ENCODE measurements at regions not wholly inside any gene's neighbourhood (a gene's known extent, or its start where the extent isn't known, plus 50 kb on each side); places are given as distances from the start of the nearest gene placed in this dataset.

DNA sequence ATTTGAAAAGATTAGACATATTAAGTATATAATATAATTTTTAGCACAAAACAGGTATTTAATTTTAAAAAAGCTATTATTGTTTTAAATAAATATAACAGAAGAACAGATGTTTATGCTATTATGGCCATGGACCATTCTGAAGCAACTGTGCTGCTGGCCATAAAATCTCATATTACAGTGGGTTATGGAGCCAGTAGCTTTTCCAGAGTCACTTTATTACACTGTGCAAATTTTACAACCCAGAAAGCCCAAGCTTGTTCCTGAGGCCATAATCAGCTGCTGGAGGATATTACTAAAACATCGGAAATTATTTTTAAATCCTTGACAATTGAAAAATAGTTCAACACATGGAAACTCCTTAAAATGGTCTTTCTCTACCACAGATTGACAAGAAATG lies 557.3 kb upstream of the KCNMB2 start:
- DNase-seq (ENCODE audit: low spot score) = no peak
- TF ChIP-seq, protein P1, sequence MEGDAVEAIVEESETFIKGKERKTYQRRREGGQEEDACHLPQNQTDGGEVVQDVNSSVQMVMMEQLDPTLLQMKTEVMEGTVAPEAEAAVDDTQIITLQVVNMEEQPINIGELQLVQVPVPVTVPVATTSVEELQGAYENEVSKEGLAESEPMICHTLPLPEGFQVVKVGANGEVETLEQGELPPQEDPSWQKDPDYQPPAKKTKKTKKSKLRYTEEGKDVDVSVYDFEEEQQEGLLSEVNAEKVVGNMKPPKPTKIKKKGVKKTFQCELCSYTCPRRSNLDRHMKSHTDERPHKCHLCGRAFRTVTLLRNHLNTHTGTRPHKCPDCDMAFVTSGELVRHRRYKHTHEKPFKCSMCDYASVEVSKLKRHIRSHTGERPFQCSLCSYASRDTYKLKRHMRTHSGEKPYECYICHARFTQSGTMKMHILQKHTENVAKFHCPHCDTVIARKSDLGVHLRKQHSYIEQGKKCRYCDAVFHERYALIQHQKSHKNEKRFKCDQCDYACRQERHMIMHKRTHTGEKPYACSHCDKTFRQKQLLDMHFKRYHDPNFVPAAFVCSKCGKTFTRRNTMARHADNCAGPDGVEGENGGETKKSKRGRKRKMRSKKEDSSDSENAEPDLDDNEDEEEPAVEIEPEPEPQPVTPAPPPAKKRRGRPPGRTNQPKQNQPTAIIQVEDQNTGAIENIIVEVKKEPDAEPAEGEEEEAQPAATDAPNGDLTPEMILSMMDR (IDR thresholded peaks at IDR 0.05; ENCODE audit: extremely low read depth, missing control alignments) = no peak

DNA sequence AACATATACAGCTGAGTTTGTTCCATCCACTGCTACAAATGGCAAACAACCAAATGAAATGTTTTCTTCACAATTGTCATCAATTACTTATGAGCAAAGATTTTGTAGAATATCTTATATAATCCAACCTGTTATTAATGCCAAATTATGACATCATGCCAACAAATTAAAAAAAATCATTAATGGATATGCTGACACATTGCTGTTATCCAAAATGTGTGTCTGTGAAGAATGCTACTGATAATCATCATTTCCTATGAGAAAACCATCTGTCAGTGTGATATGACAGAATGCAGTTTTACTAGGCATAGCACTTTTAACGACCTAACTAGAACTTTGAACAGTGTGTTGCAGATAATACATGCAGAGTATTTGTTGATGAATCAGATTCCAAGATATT lies 556.5 kb upstream of the KCNMB2 start:
- DNase-seq (ENCODE audit: low spot score) = no peak
- TF ChIP-seq, protein P1 (IDR thresholded peaks at IDR 0.05; ENCODE audit: extremely low read depth, missing control alignments) = no peak

DNA sequence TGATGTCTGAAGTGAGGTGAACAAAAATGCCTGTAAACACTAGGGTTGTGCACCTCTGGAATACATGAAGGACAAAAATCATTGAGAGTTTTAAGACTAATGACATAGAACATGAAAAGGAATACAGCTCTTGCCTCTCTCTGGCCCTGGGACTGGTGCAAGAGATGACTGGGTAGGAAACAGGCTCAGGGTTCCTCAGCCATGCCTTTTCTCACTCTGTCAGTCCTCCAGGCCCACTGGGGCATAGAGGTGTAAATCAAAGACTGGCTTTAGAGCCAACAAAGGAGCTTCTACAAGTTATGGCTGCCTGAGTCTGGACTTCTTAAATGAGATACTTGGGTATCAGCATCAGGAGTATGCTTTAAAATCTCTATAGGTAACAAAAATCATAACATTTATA lies 554.7 kb upstream of the KCNMB2 start:
- TF ChIP-seq, protein P1 (IDR thresholded peaks at IDR 0.05; ENCODE audit: extremely low read depth, missing control alignments) = no peak
- no peak for DNase-seq (ENCODE audit: low spot score)

DNA sequence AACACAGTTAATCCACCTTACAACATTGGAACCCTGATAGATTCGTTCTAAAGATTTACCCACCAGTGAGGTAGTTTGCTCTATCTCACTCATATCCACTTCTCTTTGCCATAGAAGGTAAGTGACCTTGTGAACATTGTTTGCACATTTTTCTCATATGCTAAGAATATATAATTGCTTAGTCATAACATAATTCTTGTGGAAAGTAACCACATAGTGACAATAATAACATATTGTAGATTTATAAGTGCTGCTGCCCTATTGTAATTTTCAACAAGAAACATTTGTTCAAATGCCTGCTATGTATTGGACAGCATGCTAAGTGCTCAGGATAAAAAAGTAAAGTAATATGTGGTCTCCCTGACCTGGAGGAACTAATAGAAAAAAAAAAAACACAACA lies 554.2 kb upstream of the KCNMB2 start:
- DNase-seq (ENCODE audit: low spot score) = no peak
- TF ChIP-seq, protein P1 (IDR thresholded peaks at IDR 0.05; ENCODE audit: extremely low read depth, missing control alignments) = no peak

DNA sequence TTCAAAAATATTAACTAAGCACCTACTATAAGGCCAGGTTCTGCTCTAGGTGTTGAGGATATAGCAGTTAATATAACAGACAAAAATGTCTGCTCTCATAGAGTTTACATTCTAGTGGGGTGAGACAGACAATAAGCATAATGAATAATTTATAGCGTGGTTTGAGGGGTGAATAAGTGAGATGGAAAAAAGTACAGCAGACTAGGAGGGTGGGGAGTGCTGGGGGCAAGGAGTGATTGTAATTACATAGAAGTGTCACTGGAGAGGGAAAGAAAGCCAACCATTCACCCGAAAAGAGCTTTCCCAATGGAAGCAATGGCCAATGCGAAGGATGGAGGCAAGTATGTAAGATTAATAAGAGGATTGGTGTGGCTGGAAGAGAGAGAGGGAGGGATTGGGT lies 552.9 kb upstream of the KCNMB2 start:
- TF ChIP-seq, protein P1 (IDR thresholded peaks at IDR 0.05; ENCODE audit: extremely low read depth, missing control alignments) = no peak
- DNase-seq (ENCODE audit: low spot score) = no peak

DNA sequence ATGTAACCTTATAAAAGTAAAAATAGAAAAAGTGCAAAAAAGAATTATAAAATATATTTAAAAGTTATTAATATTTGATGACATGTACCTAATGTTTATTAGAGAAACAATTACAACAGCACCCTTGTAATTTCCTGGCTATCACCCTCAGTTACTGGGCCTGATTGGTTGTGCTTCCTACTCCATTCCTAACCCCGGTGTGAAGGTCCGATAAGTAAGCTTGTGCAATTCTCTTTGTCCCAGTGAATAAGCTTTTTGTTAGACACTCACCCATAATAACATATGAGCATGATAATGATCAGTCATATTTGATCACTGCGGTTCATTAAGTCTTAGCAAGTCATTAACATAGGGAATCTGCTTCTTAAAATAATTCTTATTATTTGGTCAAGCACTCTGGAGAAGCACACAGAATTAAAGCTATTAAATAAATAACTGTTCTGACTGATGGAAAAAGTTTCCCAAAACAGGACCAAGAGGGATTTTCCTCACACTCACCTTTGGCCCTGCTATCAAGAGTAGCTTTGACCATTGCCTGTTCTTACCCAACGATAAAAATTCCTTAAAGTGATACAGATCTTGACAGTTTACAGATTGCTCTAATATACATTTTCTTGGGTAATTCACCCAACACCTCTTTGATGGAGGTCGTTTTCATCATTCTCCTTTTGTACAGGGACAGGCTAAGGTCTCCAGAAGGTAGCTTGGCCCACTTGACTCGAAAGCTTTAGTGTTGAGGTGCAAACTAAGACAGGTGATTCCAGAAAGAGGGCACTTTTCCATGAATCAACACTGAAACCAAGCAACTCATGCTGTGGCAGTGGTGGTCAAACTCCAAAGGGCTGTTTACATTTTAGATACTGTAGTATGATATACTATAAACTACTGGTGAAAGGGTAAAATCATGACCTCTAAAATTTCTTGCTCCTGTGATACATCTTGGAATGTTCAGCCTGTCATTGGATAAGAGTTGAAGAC lies 543.0 kb upstream of the KCNMB2 start:
- TF ChIP-seq, protein P1 (IDR thresholded peaks at IDR 0.05; ENCODE audit: extremely low read depth, missing control alignments) = no peak
- DNase-seq (ENCODE audit: low spot score) = no peak

DNA sequence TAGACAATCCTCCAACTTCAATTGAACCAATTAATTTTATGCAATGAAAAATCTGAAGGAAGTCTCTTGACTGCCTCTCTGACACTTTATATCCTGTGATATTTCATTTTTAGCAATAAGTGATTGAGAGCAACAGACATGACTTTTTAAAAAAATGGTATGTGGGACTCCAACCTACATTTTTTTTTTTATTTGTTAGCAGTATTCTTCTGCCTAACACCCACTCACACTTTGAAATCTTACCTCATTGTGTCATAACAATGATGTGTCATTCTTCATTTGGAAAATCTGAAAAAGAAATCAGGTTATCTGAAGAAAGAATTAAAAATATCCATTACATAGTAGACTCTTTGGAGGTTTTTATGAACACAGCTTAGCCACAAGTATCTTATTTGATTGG lies 541.3 kb upstream of the KCNMB2 start:
- TF ChIP-seq, protein P1 (IDR thresholded peaks at IDR 0.05; ENCODE audit: extremely low read depth, missing control alignments) = no peak
- DNase-seq (ENCODE audit: low spot score) = no peak
